VCaP (cell line): ENCODE measurements at regions not wholly inside any gene's neighbourhood (a gene's known extent, or its start where the extent isn't known, plus 50 kb on each side); places are given as distances from the start of the nearest gene placed in this dataset.

Experiments used
- H3K27ac ChIP-seq: fragments of 450-650 bp; 2 replicates; pipeline ENCODE4 v1.5.1; 2017
- TF ChIP-seq, protein P1 (sequence below): fragments of 450-650 bp; conservative IDR thresholded peaks from 2 replicates; pipeline ENCODE4 v1.5.1; 2017; ENCODE audit warnings: mild to moderate bottlenecking, moderate library complexity

DNA sequence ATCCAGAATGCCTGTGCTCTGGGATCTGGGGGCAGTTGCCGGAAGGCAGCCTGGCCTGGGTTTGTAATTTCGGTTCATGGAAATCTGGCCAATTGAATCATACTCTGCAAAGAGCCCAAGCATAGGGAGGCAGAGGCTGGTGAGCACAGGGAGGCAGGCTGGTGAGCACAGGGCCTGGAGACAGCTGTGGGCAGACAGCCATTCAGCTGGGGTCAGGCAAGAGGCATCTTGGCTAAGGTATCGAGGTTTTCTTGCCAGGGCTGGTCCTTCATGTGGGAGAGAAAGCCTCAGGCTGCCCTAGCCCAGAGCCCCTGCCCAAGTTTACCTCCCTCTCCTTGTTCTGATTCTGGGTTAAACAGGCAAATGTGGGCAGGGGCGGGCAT is 63.7 kb upstream of the BAIAP2L1 start:
- H3K27ac ChIP-seq, result no peak overlapping the region
- TF ChIP-seq, protein P1, sequence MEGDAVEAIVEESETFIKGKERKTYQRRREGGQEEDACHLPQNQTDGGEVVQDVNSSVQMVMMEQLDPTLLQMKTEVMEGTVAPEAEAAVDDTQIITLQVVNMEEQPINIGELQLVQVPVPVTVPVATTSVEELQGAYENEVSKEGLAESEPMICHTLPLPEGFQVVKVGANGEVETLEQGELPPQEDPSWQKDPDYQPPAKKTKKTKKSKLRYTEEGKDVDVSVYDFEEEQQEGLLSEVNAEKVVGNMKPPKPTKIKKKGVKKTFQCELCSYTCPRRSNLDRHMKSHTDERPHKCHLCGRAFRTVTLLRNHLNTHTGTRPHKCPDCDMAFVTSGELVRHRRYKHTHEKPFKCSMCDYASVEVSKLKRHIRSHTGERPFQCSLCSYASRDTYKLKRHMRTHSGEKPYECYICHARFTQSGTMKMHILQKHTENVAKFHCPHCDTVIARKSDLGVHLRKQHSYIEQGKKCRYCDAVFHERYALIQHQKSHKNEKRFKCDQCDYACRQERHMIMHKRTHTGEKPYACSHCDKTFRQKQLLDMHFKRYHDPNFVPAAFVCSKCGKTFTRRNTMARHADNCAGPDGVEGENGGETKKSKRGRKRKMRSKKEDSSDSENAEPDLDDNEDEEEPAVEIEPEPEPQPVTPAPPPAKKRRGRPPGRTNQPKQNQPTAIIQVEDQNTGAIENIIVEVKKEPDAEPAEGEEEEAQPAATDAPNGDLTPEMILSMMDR, result no peak

DNA sequence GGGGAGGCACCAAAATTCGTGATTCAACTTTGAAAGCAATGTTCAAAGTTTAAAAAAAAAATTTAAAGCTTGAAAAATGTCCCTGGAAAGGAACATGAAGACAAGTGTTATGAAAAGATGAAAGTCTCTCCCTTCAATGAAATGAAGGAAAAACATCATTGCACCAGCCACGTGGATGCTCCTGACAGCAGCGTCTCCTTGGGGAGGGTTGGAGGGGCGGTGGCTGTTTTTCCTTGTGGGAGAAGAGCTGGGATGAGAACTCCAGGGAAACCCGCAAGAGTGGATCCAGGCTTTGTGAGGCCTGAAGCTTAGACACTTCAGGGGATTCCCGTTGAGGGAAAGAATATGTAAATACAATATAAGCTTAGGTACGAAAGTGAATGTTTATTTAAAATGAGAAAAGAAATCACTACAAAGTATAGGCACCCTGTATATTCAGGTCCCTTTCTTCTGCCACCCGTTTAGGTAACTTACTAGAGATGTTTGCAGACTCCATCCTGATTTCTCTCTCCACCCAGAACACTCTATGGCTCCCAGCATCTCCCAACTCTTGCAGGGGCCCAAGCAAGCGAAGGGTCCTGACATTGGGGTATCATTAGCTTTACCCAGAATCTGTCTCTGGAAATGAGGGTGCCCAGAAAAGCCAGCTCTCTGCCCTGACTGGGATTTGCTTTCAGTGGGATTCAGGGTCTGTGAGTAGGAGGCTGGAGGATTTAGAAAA is 63.1 kb upstream of the BAIAP2L1 start:
- TF ChIP-seq, protein P1, result no peak
- H3K27ac ChIP-seq, result no peak overlapping the region

DNA sequence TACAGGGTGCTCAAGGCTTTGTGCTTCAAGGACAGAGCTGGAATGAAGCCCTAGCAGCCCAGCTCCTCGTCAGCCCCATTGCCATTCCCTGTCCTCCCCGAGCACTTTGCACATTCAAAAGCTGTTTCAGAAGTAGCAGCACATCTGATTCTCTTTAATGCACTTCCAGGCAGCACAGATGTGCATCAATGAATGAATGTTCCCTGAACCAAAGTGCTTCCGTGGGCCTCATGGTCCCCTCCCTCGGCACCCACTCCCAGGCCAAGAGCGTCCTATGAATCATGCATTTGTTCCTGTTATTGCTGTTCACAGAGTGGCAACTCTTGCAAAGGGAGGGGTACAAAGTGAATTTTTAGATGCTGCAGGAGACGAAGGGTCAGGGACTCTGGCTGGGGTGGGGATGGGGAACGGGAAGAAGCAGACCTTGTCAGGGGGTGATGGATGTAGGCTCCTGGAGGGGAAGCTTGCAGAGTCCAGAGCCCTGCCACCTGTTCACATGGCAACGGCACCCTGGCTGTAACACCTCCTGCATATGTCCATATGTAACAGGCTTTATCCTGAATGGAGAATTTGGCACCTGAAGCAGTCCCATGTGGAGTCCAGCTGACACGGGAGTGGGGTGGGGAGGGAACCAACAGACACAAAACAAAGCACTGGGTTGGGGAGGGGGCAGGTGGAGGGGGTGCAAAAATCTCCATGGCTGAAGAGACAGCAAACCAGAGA is 62.2 kb upstream of the BAIAP2L1 start:
- TF ChIP-seq, protein P1, result no peak

DNA sequence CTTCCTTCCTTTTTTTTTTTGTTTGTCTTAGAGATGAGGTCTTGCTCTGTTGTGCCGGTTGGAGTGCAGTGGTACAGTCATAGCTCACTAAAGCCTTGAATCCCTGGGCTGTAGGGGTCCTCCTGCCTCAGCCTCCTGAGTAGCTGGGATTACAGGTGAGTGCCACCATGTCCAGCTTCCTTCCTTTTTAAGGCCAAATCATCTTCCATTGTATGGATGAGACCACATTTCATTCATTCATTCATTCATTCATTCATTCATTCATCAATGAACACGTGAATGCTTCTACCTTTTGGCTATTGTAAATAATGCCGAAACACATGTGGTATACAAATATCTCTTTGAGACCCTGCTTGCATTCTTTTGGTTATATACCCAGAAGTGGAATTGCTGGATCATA is 60.0 kb upstream of the BAIAP2L1 start:
- TF ChIP-seq, protein P1, result no peak
- H3K27ac ChIP-seq, result no peak overlapping the region

More for the DNA sequence above, 62.2 kb upstream of the BAIAP2L1 start:
- H3K27ac ChIP-seq, result no peak overlapping the region

DNA sequence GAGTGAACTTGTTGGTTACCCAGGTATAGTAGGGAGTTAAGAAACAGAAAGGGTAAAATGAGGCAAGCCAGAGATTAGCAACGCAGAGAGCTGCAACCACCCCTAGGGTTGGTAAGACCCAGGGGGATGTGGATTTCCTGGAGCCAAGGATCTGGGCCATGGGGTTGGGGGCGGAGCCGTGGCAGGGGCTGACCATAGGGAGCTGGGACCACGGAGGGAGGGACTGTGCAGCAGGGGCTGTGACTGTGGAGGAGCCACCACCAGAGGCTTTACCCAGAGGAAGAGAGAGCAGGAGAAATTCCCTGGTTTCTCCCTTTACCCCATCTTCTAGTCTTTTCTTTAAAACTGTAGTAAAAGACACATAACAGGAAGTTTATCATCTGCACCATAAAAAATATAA is 58.6 kb upstream of the BAIAP2L1 start:
- TF ChIP-seq, protein P1, result no peak
- H3K27ac ChIP-seq, result no peak overlapping the region

DNA sequence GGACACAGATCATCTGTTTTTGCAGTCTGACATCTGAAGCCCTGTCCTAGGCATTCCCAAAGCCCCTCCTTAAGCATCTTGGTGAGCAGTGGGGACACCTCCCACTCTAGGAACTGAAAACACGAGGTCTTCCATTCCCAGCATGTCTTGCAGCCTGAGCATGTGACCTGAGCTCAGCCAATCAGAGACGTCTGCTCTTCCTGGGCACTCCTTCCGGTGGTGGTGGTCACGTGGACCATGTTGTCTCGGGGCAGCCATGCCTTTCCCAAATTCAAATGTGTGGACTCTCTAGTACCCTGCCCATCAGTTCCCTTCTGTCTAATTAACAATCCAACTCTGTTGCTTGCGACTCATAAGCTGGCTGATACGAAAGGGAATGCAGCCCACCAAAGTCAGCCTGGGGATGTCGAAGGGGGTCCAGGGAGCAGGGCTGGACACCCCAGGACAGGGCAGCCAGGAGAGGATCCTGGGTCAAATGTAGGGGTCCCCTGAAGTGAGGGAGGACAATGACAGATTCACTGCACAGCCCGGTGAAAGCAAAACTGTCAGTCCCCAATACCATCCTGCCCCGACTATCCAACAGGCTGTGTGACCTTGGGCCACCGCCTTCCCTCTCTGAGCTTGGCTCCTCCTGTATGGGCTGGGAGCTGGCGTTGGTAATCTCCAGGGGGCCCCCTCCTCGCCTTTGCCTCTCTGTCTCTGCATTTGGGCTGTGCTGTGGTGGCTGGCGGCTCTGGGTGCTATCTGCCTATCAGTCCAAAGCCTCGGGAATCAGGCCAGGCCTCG is 57.4 kb upstream of the BAIAP2L1 start:
- TF ChIP-seq, protein P1, result no peak
- H3K27ac ChIP-seq, result no peak overlapping the region

DNA sequence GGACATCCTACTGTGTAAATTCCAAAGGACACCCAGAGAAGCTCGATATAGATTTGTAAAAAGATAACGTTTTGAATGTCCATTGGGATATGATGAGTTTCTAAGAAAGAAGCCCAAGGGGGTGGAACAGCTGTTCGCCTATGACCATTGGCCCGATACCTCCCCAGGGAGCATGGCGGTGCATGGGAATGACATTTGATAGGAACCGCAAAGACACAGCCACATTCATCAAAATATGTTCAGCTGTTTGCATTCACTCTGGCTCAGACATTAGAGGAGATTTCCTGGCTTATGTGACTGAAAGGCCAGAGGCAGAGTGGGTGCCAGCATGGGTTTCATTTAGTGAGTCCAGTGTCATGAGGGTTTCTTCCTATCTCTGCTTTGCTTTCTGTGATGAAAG is 56.0 kb upstream of the BAIAP2L1 start:
- TF ChIP-seq, protein P1, result no peak
- no peak overlapping the region for H3K27ac ChIP-seq
